ENCODE measurements at regions not wholly inside any gene's neighbourhood (a gene's known extent, or its start where the extent isn't known, plus 50 kb on each side); places are given as distances from the start of the nearest gene placed in this dataset.

DNA sequence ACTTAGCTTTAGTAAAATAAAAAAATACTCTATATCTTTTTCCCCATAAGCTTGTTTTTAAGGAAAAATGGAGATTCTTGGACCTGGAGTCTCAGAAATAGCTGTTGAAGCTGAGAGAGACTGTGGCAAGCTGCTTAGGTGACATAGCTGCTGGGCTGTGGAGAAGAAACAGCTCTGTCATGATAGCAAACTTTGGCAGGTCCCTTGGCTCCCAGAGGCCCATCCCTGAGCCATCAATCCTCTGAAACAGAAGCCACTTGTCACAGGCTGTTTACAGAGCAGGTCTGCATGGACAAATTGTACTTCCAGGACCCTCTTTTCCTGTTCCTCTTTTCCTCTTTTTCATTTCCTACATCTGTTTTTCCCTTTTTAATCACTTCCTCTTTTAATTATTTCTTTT lies 1370.1 kb upstream of the CRIM1 start:
- TF ChIP-seq, protein P1, sequence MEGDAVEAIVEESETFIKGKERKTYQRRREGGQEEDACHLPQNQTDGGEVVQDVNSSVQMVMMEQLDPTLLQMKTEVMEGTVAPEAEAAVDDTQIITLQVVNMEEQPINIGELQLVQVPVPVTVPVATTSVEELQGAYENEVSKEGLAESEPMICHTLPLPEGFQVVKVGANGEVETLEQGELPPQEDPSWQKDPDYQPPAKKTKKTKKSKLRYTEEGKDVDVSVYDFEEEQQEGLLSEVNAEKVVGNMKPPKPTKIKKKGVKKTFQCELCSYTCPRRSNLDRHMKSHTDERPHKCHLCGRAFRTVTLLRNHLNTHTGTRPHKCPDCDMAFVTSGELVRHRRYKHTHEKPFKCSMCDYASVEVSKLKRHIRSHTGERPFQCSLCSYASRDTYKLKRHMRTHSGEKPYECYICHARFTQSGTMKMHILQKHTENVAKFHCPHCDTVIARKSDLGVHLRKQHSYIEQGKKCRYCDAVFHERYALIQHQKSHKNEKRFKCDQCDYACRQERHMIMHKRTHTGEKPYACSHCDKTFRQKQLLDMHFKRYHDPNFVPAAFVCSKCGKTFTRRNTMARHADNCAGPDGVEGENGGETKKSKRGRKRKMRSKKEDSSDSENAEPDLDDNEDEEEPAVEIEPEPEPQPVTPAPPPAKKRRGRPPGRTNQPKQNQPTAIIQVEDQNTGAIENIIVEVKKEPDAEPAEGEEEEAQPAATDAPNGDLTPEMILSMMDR (IDR thresholded peaks at IDR 0.05; ENCODE audit: low read depth, low read length, poor library complexity, severe bottlenecking), result no peak
- TF ChIP-seq EZH2phosphoT487 (IDR thresholded peaks at IDR 0.05; ENCODE audit: borderline replicate concordance, low read length), result no peak
